DMS 273 (cell line): ENCODE measurements at regions not wholly inside any gene's neighbourhood (a gene's known extent, or its start where the extent isn't known, plus 50 kb on each side); places are given as distances from the start of the nearest gene placed in this dataset.

Experiments
- DNase-seq: peaks from one replicate; lab custom pipeline; 2025; ENCODE audit not compliant: unreplicated experiment; lab: John Stamatoyannopoulos, UW

GRCh38 chr2:145366341-145366740 lies 846.4 kb upstream of the ZEB2 start:
- DNase-seq = no peak

- no peak for DNase-seq
Observed at GRCh38 chr2:145360129-145360790, 840.3 kb upstream of the ZEB2 start.

GRCh38 chr2:145359561-145359960 lies 839.6 kb upstream of the ZEB2 start:
- no peak for DNase-seq

- DNase-seq = no peak
Observed at GRCh38 chr2:145356056-145356455, 836.1 kb upstream of the ZEB2 start.

- no peak for DNase-seq
Observed at GRCh38 chr2:145352484-145352883, 832.6 kb upstream of the ZEB2 start.

- no peak for DNase-seq
Observed at GRCh38 chr2:145351864-145352425, 832.0 kb upstream of the ZEB2 start.

GRCh38 chr2:145350011-145350410 lies 830.1 kb upstream of the ZEB2 start:
- no peak for DNase-seq

- DNase-seq = no peak
Observed at GRCh38 chr2:145344076-145344724, 824.3 kb upstream of the ZEB2 start.

GRCh38 chr2:145343287-145343686 lies 823.4 kb upstream of the ZEB2 start:
- DNase-seq = no peak

GRCh38 chr2:145341536-145341935 lies 821.6 kb upstream of the ZEB2 start:
- DNase-seq = no peak

- no peak for DNase-seq
Observed at GRCh38 chr2:145339646-145340045, 819.7 kb upstream of the ZEB2 start.

GRCh38 chr2:145332210-145332898 lies 812.4 kb upstream of the ZEB2 start:
- DNase-seq = no peak

GRCh38 chr2:145329971-145330370 lies 810.1 kb upstream of the ZEB2 start:
- DNase-seq = no peak

GRCh38 chr2:145325485-145325884 lies 805.6 kb upstream of the ZEB2 start:
- DNase-seq = no peak

GRCh38 chr2:145324748-145325147 lies 804.8 kb upstream of the ZEB2 start:
- no peak for DNase-seq

- no peak for DNase-seq
Observed at GRCh38 chr2:145323512-145323911, 803.6 kb upstream of the ZEB2 start.

- DNase-seq = no peak
Observed at GRCh38 chr2:145321344-145321743, 801.4 kb upstream of the ZEB2 start.

GRCh38 chr2:145316496-145316895 lies 796.6 kb upstream of the ZEB2 start:
- DNase-seq = no peak

- peak; percentile 2 for DNase-seq
Observed at GRCh38 chr2:145315053-145315452, 795.1 kb upstream of the ZEB2 start.

GRCh38 chr2:145314119-145314633 lies 794.3 kb upstream of the ZEB2 start:
- no peak for DNase-seq

GRCh38 chr2:145305889-145306288 lies 786.0 kb upstream of the ZEB2 start:
- peak; percentile 22 for DNase-seq

GRCh38 chr2:145304501-145304900 lies 784.6 kb upstream of the ZEB2 start:
- no peak for DNase-seq
